ENCODE measurements at regions not wholly inside any gene's neighbourhood (a gene's known extent, or its start where the extent isn't known, plus 50 kb on each side); places are given as distances from the start of the nearest gene placed in this dataset.

DNA sequence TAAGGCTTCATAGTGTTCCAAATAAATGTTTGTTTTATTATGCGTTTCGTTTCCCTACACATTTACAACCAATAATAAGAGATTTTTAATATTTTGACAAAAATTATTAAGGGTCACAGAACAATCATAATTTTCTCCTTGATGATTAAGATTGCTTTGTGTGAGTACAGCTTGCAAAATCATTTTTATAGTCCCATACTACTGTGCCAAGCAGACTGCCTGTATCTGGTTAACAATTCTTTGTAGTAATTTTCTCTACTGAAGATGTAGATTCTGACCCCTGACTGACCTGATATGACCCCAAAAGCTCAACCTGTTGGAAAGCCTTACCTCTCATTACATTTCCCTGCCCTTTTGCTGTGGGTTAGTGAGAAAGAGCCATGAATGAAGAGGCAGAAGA, 311.9 kb upstream of the PIK3R1 start:
- TF ChIP-seq FOXP2 (optimal IDR thresholded peaks at IDR 0.05; ENCODE audit: borderline replicate concordance, extremely low read depth, extremely low read length, insufficient read depth) (no peak), POLR2AphosphoS5 (IDR thresholded peaks at IDR 0.05; ENCODE audit: low read depth, low read length) (no peak), SIN3A (IDR thresholded peaks at IDR 0.05; ENCODE audit: borderline replicate concordance, insufficient read depth, low read length) (no peak), TAF1 (IDR thresholded peaks at IDR 0.05; ENCODE audit: borderline replicate concordance, insufficient read depth, low read length) (no peak)
- TF ChIP-seq, protein P1, sequence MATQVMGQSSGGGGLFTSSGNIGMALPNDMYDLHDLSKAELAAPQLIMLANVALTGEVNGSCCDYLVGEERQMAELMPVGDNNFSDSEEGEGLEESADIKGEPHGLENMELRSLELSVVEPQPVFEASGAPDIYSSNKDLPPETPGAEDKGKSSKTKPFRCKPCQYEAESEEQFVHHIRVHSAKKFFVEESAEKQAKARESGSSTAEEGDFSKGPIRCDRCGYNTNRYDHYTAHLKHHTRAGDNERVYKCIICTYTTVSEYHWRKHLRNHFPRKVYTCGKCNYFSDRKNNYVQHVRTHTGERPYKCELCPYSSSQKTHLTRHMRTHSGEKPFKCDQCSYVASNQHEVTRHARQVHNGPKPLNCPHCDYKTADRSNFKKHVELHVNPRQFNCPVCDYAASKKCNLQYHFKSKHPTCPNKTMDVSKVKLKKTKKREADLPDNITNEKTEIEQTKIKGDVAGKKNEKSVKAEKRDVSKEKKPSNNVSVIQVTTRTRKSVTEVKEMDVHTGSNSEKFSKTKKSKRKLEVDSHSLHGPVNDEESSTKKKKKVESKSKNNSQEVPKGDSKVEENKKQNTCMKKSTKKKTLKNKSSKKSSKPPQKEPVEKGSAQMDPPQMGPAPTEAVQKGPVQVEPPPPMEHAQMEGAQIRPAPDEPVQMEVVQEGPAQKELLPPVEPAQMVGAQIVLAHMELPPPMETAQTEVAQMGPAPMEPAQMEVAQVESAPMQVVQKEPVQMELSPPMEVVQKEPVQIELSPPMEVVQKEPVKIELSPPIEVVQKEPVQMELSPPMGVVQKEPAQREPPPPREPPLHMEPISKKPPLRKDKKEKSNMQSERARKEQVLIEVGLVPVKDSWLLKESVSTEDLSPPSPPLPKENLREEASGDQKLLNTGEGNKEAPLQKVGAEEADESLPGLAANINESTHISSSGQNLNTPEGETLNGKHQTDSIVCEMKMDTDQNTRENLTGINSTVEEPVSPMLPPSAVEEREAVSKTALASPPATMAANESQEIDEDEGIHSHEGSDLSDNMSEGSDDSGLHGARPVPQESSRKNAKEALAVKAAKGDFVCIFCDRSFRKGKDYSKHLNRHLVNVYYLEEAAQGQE (IDR thresholded peaks at IDR 0.05; ENCODE audit: insufficient read depth in 1 of 2, low read depth in 2 of 2, low read length in 2 of 2), result no peak

DNA sequence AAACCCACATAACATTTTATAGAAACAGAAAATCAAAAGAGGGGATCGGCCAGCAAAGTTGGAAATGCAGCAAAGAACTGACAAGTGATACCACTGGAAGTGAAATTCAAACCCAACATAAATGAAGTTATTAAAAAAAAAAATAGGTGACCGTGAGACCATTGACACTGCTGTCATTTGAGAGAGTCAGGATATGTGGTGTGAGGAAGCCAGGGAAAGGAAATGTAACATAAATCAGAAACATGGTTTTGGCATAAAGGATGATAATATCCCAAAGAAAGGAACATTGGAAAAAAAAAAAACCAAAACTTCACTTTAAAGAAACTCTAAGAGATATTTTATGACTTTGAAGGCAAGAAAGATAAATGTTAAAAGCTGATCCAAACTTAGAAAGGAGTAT, 312.4 kb upstream of the PIK3R1 start:
- TF ChIP-seq TAF1 (IDR thresholded peaks at IDR 0.05; ENCODE audit: borderline replicate concordance, insufficient read depth, low read length) (no peak), FOXP2 (optimal IDR thresholded peaks at IDR 0.05; ENCODE audit: borderline replicate concordance, extremely low read depth, extremely low read length, insufficient read depth) (no peak)
- TF ChIP-seq, protein P1 (IDR thresholded peaks at IDR 0.05; ENCODE audit: insufficient read depth in 1 of 2, low read depth in 2 of 2, low read length in 2 of 2), result no peak

DNA sequence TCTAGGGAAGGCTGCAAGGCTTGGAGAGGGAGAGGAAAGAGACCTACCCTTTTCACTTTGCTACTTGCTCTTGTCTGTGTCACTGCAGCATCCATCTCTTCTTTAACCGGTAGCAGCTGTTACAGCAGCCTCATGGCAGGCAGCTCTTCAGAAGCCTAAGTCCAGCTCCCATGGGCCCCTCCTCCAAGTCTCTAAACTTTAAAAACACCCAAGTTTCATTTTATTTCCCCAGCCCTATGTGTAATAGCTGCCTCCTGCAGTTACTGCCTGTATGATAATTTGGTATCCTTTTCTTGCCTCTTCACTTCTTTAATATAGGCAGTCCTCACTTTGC, 313.1 kb upstream of the PIK3R1 start:
- TF ChIP-seq, protein P1 (IDR thresholded peaks at IDR 0.05; ENCODE audit: insufficient read depth in 1 of 2, low read depth in 2 of 2, low read length in 2 of 2), result no peak
- TF ChIP-seq SIN3A (IDR thresholded peaks at IDR 0.05; ENCODE audit: borderline replicate concordance, insufficient read depth, low read length) (no peak), TAF1 (IDR thresholded peaks at IDR 0.05; ENCODE audit: borderline replicate concordance, insufficient read depth, low read length) (no peak), FOXP2 (optimal IDR thresholded peaks at IDR 0.05; ENCODE audit: borderline replicate concordance, extremely low read depth, extremely low read length, insufficient read depth) (no peak), POLR2AphosphoS5 (IDR thresholded peaks at IDR 0.05; ENCODE audit: low read depth, low read length) (no peak)

DNA sequence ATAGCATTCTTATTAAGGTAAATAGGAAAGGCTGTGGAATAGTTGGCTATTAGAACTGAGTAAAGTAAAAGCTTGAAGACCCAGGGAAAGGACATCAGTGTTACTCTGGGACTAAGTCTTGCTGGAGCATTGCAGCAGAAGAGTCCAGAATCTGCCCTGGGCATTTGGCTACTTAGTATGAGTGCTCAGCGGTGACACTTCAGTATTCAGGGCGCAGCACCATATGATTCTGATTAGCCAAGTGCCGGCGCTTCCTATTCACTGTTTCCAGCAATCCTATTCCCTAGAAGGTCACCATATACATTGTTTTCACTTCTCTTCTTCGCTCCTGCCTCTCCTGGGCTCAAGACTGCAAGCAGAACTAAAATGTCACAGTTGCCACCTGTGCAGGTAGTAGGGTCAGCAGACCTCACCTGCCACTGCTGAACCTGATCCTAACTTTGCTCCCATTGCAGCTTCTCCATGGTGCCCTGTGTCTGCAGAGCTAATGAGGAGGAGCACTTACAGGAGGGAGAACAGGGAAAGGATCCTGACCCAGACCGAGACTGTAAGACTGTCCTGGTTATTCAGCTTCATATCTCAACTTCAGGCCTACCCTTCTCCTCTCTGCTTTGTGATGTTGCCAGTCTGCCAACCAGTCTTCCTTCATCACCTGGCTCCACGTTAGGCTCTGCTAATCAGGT, 313.6 kb upstream of the PIK3R1 start:
- no peak for TF ChIP-seq FOXP2 (optimal IDR thresholded peaks at IDR 0.05; ENCODE audit: borderline replicate concordance, extremely low read depth, extremely low read length, insufficient read depth)
- no peak for TF ChIP-seq POLR2AphosphoS5 (IDR thresholded peaks at IDR 0.05; ENCODE audit: low read depth, low read length)
- no peak for TF ChIP-seq SIN3A (IDR thresholded peaks at IDR 0.05; ENCODE audit: borderline replicate concordance, insufficient read depth, low read length)

DNA sequence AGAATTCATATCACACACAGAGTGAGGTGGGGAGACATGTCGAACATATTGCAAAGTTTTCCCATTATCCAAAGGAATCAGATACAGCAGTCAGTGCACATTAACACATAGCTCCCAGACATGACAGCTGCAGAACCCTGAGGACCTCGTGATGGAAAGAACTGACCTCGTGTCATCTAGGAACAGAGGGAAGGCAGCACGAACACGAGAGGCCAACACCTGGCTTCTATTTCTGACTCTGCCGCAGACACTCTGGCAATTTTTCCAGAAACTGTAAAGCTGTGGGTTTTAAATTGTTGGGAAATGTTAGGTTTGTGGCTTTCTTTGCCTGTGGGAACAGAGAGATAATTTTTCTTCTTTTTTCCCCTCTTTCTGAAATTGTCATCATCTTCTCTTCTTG, 315.0 kb upstream of the PIK3R1 start:
- TF ChIP-seq, protein P1 (IDR thresholded peaks at IDR 0.05; ENCODE audit: insufficient read depth in 1 of 2, low read depth in 2 of 2, low read length in 2 of 2), result no peak
- TF ChIP-seq SIN3A (IDR thresholded peaks at IDR 0.05; ENCODE audit: borderline replicate concordance, insufficient read depth, low read length) (no peak), FOXP2 (optimal IDR thresholded peaks at IDR 0.05; ENCODE audit: borderline replicate concordance, extremely low read depth, extremely low read length, insufficient read depth) (no peak), TAF1 (IDR thresholded peaks at IDR 0.05; ENCODE audit: borderline replicate concordance, insufficient read depth, low read length) (no peak), POLR2AphosphoS5 (IDR thresholded peaks at IDR 0.05; ENCODE audit: low read depth, low read length) (no peak)

All from PFSK-1 (cell line).